ENCODE measurements at regions not wholly inside any gene's neighbourhood (a gene's known extent, or its start where the extent isn't known, plus 50 kb on each side); places are given as distances from the start of the nearest gene placed in this dataset.

DNA sequence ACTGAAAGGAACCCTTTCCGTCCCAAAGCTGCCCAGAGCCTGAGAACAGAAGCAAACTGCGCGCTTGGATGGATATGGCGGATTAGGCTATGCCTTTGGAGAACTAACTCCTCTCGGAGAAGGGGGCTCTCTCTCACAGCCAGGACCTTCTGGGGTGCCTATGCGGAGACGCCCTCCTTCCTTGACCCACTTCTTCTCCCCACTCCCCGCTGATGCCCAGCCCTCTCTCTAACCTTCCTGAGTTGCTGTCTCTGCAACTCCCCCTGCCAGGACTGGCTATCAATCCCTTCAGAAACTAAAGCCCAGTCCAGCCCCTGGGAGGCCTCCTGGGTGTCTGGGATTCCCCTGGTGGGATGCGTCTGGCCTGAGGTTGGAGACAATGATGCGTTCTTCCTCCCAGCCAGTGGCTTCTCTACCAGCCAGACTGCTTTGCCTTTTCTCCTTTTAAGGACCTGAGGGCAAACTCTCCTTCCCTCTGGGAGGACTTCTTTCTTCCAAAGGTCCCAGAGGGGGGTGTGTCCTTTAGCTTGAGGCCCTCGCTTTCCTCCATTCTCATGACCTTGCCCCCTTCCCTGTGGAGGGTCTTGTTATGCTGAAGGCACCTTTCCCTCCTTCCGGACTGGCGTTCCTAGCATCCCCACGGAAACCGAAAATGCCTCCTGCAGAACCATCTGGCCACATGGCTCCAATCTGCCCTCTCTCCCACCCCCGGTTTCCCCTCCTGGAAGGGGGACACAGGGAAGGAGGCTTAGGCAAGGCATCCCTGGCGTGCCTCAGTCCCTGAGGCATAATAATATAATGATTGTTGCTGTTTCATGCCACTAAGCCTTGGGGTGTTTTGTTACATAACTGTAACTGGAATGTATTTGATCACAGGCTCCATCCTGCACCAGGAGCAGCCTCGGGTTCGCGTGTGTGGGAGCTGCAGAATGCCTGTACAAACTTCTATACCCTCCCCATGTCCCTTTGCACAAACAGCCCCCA lies 63.4 kb upstream of the C15orf39 start:
- no peaks in the 10 kb centered on the region for H3K9me2 ChIP-seq (replicated peaks; ENCODE audit: low read depth, low read length)
- no peaks in the 10 kb centered on the region for H3K36me3 ChIP-seq (ENCODE audit: insufficient read depth, low read length)
- no peaks in the 10 kb centered on the region for H3K4me1 ChIP-seq (ENCODE audit: insufficient read depth, low read length, poor library complexity, severe bottlenecking)
- no peak overlapping the region for H3K9ac ChIP-seq (ENCODE audit: low read depth, low read length, poor library complexity, severe bottlenecking)
- H3K79me2 ChIP-seq (ENCODE audit: insufficient read depth, low read length): no peaks in the 10 kb centered on the region
- no peaks in the 10 kb centered on the region for H4K20me1 ChIP-seq (ENCODE audit: insufficient read depth, low read length, poor library complexity, severe bottlenecking)
- peaks cover 18% of the 10 kb centered on the region; the same call in 1 of the 2 replicates for H3K9me3 ChIP-seq (ENCODE audit: insufficient read depth, low read depth, low read length)
- H3K27me3 ChIP-seq (ENCODE audit: insufficient read depth, low read length, poor library complexity, severe bottlenecking): no peaks in the 10 kb centered on the region
- H2AFZ ChIP-seq (ENCODE audit: low read length): no peak overlapping the region
- H3K4me3 ChIP-seq (ENCODE audit: low read length, poor library complexity, severe bottlenecking): no peak overlapping the region
- no peak for TF ChIP-seq EZH2phosphoT487 (IDR thresholded peaks at IDR 0.05; ENCODE audit: borderline replicate concordance)
- TF ChIP-seq, protein P1, sequence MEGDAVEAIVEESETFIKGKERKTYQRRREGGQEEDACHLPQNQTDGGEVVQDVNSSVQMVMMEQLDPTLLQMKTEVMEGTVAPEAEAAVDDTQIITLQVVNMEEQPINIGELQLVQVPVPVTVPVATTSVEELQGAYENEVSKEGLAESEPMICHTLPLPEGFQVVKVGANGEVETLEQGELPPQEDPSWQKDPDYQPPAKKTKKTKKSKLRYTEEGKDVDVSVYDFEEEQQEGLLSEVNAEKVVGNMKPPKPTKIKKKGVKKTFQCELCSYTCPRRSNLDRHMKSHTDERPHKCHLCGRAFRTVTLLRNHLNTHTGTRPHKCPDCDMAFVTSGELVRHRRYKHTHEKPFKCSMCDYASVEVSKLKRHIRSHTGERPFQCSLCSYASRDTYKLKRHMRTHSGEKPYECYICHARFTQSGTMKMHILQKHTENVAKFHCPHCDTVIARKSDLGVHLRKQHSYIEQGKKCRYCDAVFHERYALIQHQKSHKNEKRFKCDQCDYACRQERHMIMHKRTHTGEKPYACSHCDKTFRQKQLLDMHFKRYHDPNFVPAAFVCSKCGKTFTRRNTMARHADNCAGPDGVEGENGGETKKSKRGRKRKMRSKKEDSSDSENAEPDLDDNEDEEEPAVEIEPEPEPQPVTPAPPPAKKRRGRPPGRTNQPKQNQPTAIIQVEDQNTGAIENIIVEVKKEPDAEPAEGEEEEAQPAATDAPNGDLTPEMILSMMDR (conservative IDR thresholded peaks at IDR 0.05; ENCODE audit: low read length): no peak
- no peak overlapping the region for H3K4me2 ChIP-seq (ENCODE audit: low read depth, low read length, poor library complexity, severe bottlenecking)
- H3F3A ChIP-seq (ENCODE audit: low read depth): no peaks in the 10 kb centered on the region

- H3K36me3 ChIP-seq (ENCODE audit: insufficient read depth, low read length): no peaks in the 10 kb centered on the region
- H3K4me1 ChIP-seq (ENCODE audit: insufficient read depth, low read length, poor library complexity, severe bottlenecking): no peaks in the 10 kb centered on the region
- peaks cover 34% of the 10 kb centered on the region; the same call in 1 of the 2 replicates for H3K9me3 ChIP-seq (ENCODE audit: insufficient read depth, low read depth, low read length)
- H3K79me2 ChIP-seq (ENCODE audit: insufficient read depth, low read length): no peaks in the 10 kb centered on the region
- no peaks in the 10 kb centered on the region for H4K20me1 ChIP-seq (ENCODE audit: insufficient read depth, low read length, poor library complexity, severe bottlenecking)
- no peaks in the 10 kb centered on the region for H3K27me3 ChIP-seq (ENCODE audit: insufficient read depth, low read length, poor library complexity, severe bottlenecking)
- no peak overlapping the region for H3K4me2 ChIP-seq (ENCODE audit: low read depth, low read length, poor library complexity, severe bottlenecking)
- H3K4me3 ChIP-seq (ENCODE audit: low read length, poor library complexity, severe bottlenecking): no peak overlapping the region
- no peaks in the 10 kb centered on the region for H3F3A ChIP-seq (ENCODE audit: low read depth)
- H3K9ac ChIP-seq (ENCODE audit: low read depth, low read length, poor library complexity, severe bottlenecking): no peak overlapping the region
- TF ChIP-seq EZH2phosphoT487 (IDR thresholded peaks at IDR 0.05; ENCODE audit: borderline replicate concordance): no peak
- TF ChIP-seq, protein P1 (conservative IDR thresholded peaks at IDR 0.05; ENCODE audit: low read length): no peak
- no peak overlapping the region for H2AFZ ChIP-seq (ENCODE audit: low read length)
- no peaks in the 10 kb centered on the region for H3K9me2 ChIP-seq (replicated peaks; ENCODE audit: low read depth, low read length)
Observed at GRCh38 chr15:75140080-75140879, 61.4 kb upstream of the C15orf39 start.

GRCh38 chr15:75142499-75142898 lies 59.2 kb upstream of the C15orf39 start:
- Histone ChIP-seq H3K4me1 (ENCODE audit: insufficient read depth, low read length, poor library complexity, severe bottlenecking) (no peaks in the 10 kb centered on the region), H3K9ac (ENCODE audit: low read depth, low read length, poor library complexity, severe bottlenecking) (no peak overlapping the region), H3K9me3 (ENCODE audit: insufficient read depth, low read depth, low read length) (peaks cover 39% of the 10 kb centered on the region; the same call in 1 of the 2 replicates), H3K4me2 (ENCODE audit: low read depth, low read length, poor library complexity, severe bottlenecking) (no peak overlapping the region), H4K20me1 (ENCODE audit: insufficient read depth, low read length, poor library complexity, severe bottlenecking) (no peaks in the 10 kb centered on the region), H2AFZ (ENCODE audit: low read length) (no peak overlapping the region), H3K79me2 (ENCODE audit: insufficient read depth, low read length) (no peaks in the 10 kb centered on the region), H3K9me2 (replicated peaks; ENCODE audit: low read depth, low read length) (no peaks in the 10 kb centered on the region), H3K4me3 (ENCODE audit: low read length, poor library complexity, severe bottlenecking) (no peak overlapping the region), H3F3A (ENCODE audit: low read depth) (no peaks in the 10 kb centered on the region), H3K36me3 (ENCODE audit: insufficient read depth, low read length) (no peaks in the 10 kb centered on the region), H3K27me3 (ENCODE audit: insufficient read depth, low read length, poor library complexity, severe bottlenecking) (no peaks in the 10 kb centered on the region)
- TF ChIP-seq, protein P1 (conservative IDR thresholded peaks at IDR 0.05; ENCODE audit: low read length): no peak
- no peak for TF ChIP-seq EZH2phosphoT487 (IDR thresholded peaks at IDR 0.05; ENCODE audit: borderline replicate concordance)
